Thoracic aorta (tissue), 2 donors: ENCODE measurements at regions not wholly inside any gene's neighbourhood (a gene's known extent, or its start where the extent isn't known, plus 50 kb on each side); places are given as distances from the start of the nearest gene placed in this dataset.

ENCODE experiments used
- ATAC-seq: fragments of 150-250 bp; one replicate; pipeline ENCODE4 v1.8.0; 2017; ENCODE audit warnings: low read depth; ENCODE audit not compliant: insufficient number of reproducible peaks, low FRiP score
- DNase-seq: peaks from one replicate; pipeline ENCODE4 v3.0.0-alpha.2; 2020; ENCODE audit warnings: low spot score
- H3K27ac ChIP-seq, 2 donors: fragments of 200-600 bp; sonication (generic); 1 replicate in 1 of 2; 2 replicates in 1 of 2; pipeline ENCODE4 v1.5.1; 2016; ENCODE audit warnings: mild to moderate bottlenecking in 2 of 2, moderate library complexity in 2 of 2
- H3K27me3 ChIP-seq: fragments of 200-600 bp; sonication (generic); replicated peaks from 2 replicates; pipeline ENCODE4 v1.6.0; 2016; ENCODE audit warnings: mild to moderate bottlenecking; ENCODE audit not compliant: insufficient read depth
- H3K36me3 ChIP-seq: fragments of 200-600 bp; sonication (generic); one replicate; pipeline ENCODE4 v1.5.1; 2016
- H3K4me1 ChIP-seq, 2 donors: fragments of 200-600 bp; sonication (generic); 1 replicate in 1 of 2; 2 replicates in 1 of 2; pipeline versions ENCODE4 v1.5.1 to v1.6.0; 2016; ENCODE audit warnings: low read depth in 2 of 2, mild to moderate bottlenecking in 1 of 2; ENCODE audit not compliant: control insufficient read depth in 1 of 2
- H3K4me3 ChIP-seq: fragments of 200-600 bp; sonication (generic); 2 replicates; pipeline ENCODE4 v1.5.1; 2016; ENCODE audit warnings: mild to moderate bottlenecking
- H3K9me3 ChIP-seq: fragments of 200-600 bp; sonication (generic); 2 replicates; pipeline ENCODE4 v1.5.1; 2016
- CTCF ChIP-seq: fragments of 200-600 bp; sonication (generic); IDR thresholded peaks from one replicate; pipeline ENCODE4 v1.5.1; 2019; ENCODE audit warnings: antibody characterized with exemption

DNA sequence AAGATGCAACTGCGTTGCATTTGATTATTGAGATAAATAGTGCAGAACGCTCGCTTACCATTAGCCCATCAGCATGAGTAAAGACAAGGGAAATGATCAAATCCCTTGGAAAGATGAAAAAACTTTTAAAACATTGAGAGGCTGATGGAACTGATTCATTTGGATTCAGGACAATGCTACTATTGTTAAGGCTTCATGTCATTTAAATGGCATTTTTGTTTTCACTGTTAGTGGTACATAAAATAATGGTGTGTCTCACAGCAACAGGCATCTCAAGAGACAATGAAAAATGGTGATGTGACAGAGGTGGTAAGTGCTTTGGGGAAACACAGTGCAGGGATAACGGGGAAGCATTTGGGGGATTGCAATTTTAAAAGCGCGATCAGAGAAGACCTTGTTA is 159.7 kb upstream of the KCNG1 start:
- no peak for ATAC-seq
- no peak overlapping the region for H3K27ac ChIP-seq

DNA sequence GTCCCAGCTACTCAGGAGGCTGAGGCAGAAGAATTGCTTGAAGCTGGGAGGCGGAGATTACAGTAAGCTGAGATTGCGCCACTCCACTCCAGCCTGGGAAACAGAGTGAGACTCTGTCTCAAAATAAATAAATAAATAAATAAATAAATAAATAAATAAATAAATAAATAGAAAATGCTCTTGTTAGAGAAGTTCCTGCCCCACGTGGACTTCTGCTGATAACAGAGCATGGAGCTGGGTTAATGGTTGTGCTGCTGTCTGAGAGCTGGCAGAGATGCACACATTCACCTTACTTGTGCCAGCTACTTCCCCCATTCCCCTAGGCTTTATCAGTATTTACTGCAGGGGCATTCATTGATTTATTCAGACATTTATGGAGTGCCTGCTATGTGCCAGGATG is 155.2 kb upstream of the KCNG1 start:
- Histone ChIP-seq H3K27me3 (no peaks in the 10 kb centered on the region), H3K36me3 (no peaks in the 10 kb centered on the region), H3K27ac (no peak overlapping the region), H3K4me3 (no peak overlapping the region), H3K4me1 (no peaks in the 10 kb centered on the region), H3K9me3 (no peaks in the 10 kb centered on the region)
- no peak for TF ChIP-seq CTCF
- DNase-seq = no peak
- ATAC-seq = no peak

More for the DNA sequence above, 159.7 kb upstream of the KCNG1 start:
- DNase-seq = no peak
- H3K4me3 ChIP-seq = no peak overlapping the region
- H3K36me3 ChIP-seq = no peaks in the 10 kb centered on the region
- no peaks in the 10 kb centered on the region for H3K27me3 ChIP-seq
- H3K4me1 ChIP-seq = no peaks in the 10 kb centered on the region
- no peak for TF ChIP-seq CTCF
- no peaks in the 10 kb centered on the region for H3K9me3 ChIP-seq

DNA sequence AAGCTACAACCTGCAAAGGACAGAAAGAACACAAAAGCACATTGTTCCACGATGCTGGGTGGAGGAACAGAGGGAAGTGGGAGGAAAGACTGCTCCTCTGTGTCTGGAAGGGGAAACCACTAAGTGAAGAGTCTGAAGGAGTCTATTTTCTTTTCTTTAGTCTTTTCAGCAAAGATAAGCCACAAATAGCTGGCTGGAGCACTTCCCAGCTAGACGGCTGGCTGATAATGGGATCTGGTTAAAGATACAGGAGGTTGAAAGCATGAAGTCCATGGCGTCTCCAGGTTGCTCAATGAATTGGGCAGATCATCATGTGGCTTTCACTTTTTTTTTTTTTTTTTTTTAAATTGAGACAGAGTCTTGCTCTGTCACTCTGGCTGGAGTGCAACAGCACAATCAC is 154.0 kb upstream of the KCNG1 start:
- Histone ChIP-seq H3K4me1 (no peaks in the 10 kb centered on the region), H3K27me3 (no peaks in the 10 kb centered on the region), H3K4me3 (no peak overlapping the region), H3K27ac (no peak overlapping the region), H3K9me3 (no peaks in the 10 kb centered on the region), H3K36me3 (no peaks in the 10 kb centered on the region)
- no peak for TF ChIP-seq CTCF
- no peak for ATAC-seq
- DNase-seq = no peak

GRCh38 chr20:51176446-51176845 is 153.5 kb upstream of the KCNG1 start:
- no peaks in the 10 kb centered on the region for H3K36me3 ChIP-seq
- no peak overlapping the region for H3K27ac ChIP-seq
- DNase-seq = no peak
- TF ChIP-seq CTCF = no peak
- no peaks in the 10 kb centered on the region for H3K27me3 ChIP-seq
- H3K4me1 ChIP-seq = no peaks in the 10 kb centered on the region
- ATAC-seq = no peak
- H3K9me3 ChIP-seq = no peaks in the 10 kb centered on the region
- no peak overlapping the region for H3K4me3 ChIP-seq

GRCh38 chr20:51175724-51176123 is 152.8 kb upstream of the KCNG1 start:
- TF ChIP-seq CTCF = no peak
- H3K4me3 ChIP-seq = no peak overlapping the region
- no peaks in the 10 kb centered on the region for H3K27me3 ChIP-seq
- no peaks in the 10 kb centered on the region for H3K4me1 ChIP-seq
- DNase-seq (no peak), ATAC-seq (no peak)
- no peak overlapping the region for H3K27ac ChIP-seq
- H3K36me3 ChIP-seq = no peaks in the 10 kb centered on the region
- no peaks in the 10 kb centered on the region for H3K9me3 ChIP-seq
